NT2/D1 (cell line): ENCODE measurements at regions not wholly inside any gene's neighbourhood (a gene's known extent, or its start where the extent isn't known, plus 50 kb on each side); places are given as distances from the start of the nearest gene placed in this dataset.

Experiments used
- DNase-seq: peaks from one replicate; pipeline ENCODE4 v3.0.0-alpha.2; 2011; ENCODE audit warnings: low read depth, low spot score
- H3K27me3 ChIP-seq: 2 replicates; pipeline ENCODE4 v1.6.0; 2011; ENCODE audit warnings: mild to moderate bottlenecking; ENCODE audit not compliant: insufficient read length, insufficient read depth
- H3K36me3 ChIP-seq: 2 replicates; pipeline ENCODE4 v1.6.1; 2011; ENCODE audit warnings: mild to moderate bottlenecking, low read length, mixed read lengths; ENCODE audit not compliant: insufficient read depth, insufficient read length
- H3K4me1 ChIP-seq: 2 replicates; pipeline ENCODE4 v1.5.1; 2011; ENCODE audit not compliant: insufficient read depth, insufficient read length
- H3K4me3 ChIP-seq: 2 replicates; pipeline ENCODE4 v1.5.1; 2011; ENCODE audit warnings: low read depth; ENCODE audit not compliant: insufficient read length
- H3K9ac ChIP-seq: 2 replicates; pipeline ENCODE4 v1.6.0; 2011; ENCODE audit warnings: low read depth; ENCODE audit not compliant: insufficient read length
- H3K9me3 ChIP-seq: 2 replicates; pipeline ENCODE4 v1.5.1; 2011; ENCODE audit warnings: mild to moderate bottlenecking, low read length; ENCODE audit not compliant: insufficient read depth
- SUZ12 ChIP-seq: IDR thresholded peaks from 2 replicates; pipeline ENCODE4 v1.6.1; 2011; ENCODE audit not compliant: insufficient read length, insufficient read depth; ENCODE audit errors: extremely low read depth
- YY1 ChIP-seq: IDR thresholded peaks from 2 replicates; pipeline ENCODE4 v1.6.1; 2011; ENCODE audit not compliant: insufficient read length, insufficient read depth
- ZNF274 ChIP-seq: IDR thresholded peaks from 2 replicates; pipeline ENCODE4 v1.6.1; 2011; ENCODE audit warnings: mild to moderate bottlenecking, low read depth, low read length

GRCh38 chrX:68994135-68994890 lies 165.5 kb downstream of the EFNB1 start:
- no peaks in the 10 kb centered on the region for H3K36me3 ChIP-seq
- no peak overlapping the region for H3K9ac ChIP-seq
- H3K27me3 ChIP-seq = peaks cover 3% of the 10 kb centered on the region
- DNase-seq = peak; percentile 27
- TF ChIP-seq YY1 = no peak
- no peak for TF ChIP-seq ZNF274
- TF ChIP-seq SUZ12 = no peak
- H3K4me1 ChIP-seq = peaks cover 11% of the 10 kb centered on the region
- H3K4me3 ChIP-seq = no peak overlapping the region
- no peaks in the 10 kb centered on the region for H3K9me3 ChIP-seq

- Histone ChIP-seq H3K4me1 (peaks cover 13% of the 10 kb centered on the region), H3K9me3 (no peaks in the 10 kb centered on the region), H3K9ac (no peak overlapping the region), H3K27me3 (peaks cover 3% of the 10 kb centered on the region), H3K36me3 (no peaks in the 10 kb centered on the region), H3K4me3 (no peak overlapping the region)
- DNase-seq = no peak
- TF ChIP-seq YY1 (no peak), ZNF274 (no peak), SUZ12 (no peak)
Observed at GRCh38 chrX:68992821-68993397, 164.1 kb downstream of the EFNB1 start.

DNA sequence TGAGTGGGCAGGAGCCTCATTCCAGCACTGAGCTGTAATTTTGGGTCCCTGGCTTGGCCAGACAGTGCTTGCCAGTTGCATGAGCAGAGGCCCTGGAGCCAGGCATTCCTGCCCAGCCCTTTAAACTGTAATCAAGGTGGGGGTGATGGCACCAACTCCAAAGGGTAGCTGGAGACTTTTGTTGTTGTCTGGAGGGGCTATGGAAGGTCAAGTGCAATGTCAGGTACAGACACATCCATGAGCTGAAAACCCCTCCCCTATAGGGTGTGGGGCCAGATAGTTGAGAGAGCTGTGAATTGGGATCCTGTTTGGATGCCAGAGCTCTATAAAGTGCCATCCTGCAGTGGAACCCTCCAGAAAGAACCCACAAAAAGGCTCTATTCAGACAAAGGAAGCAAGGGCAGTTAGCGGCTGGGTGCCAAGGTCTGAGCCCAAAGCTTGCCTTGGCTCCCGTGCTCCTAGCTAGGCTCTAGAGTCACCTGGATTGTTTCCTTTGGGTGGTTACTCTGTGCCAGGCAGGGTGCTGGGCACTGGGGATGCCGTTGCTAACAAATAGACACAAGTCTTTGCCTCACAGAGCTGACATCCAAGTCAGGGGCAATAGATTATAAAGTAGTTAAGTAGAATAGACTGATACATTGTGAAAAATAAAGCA lies 163.0 kb downstream of the EFNB1 start:
- Histone ChIP-seq H3K36me3 (no peaks in the 10 kb centered on the region), H3K9ac (no peak overlapping the region), H3K4me1 (peaks cover 13% of the 10 kb centered on the region), H3K27me3 (peaks cover 3% of the 10 kb centered on the region), H3K4me3 (no peak overlapping the region), H3K9me3 (no peaks in the 10 kb centered on the region)
- TF ChIP-seq ZNF274 (no peak), YY1 (no peak), SUZ12 (no peak)
- DNase-seq = no peak

DNA sequence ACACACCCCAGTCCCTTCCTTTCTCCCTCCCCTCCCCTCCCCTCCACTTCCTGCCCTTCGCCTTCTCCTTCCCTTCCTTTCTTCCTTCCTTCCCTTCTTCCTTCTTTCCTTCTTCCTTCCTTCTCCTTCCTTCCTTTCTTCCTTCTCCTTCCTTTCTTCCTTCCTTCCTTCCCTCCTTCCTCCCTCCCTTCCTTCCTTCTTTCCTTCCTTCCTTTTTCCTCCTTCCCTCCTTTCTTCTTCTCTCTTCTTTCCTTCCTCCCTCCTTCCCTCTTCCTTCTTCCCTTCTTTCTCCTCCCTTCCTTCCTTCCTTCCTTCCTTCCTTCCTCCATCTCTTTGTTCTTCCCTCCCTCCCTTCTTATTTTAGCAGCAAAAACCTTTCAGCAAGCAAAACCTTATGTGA lies 162.1 kb downstream of the EFNB1 start:
- peaks cover 3% of the 10 kb centered on the region for H3K27me3 ChIP-seq
- no peaks in the 10 kb centered on the region for H3K9me3 ChIP-seq
- H3K4me1 ChIP-seq = peaks cover 13% of the 10 kb centered on the region
- H3K4me3 ChIP-seq = no peak overlapping the region
- no peak overlapping the region for H3K9ac ChIP-seq
- no peak for DNase-seq
- H3K36me3 ChIP-seq = no peaks in the 10 kb centered on the region
- TF ChIP-seq YY1 (no peak), ZNF274 (no peak), SUZ12 (no peak)

DNA sequence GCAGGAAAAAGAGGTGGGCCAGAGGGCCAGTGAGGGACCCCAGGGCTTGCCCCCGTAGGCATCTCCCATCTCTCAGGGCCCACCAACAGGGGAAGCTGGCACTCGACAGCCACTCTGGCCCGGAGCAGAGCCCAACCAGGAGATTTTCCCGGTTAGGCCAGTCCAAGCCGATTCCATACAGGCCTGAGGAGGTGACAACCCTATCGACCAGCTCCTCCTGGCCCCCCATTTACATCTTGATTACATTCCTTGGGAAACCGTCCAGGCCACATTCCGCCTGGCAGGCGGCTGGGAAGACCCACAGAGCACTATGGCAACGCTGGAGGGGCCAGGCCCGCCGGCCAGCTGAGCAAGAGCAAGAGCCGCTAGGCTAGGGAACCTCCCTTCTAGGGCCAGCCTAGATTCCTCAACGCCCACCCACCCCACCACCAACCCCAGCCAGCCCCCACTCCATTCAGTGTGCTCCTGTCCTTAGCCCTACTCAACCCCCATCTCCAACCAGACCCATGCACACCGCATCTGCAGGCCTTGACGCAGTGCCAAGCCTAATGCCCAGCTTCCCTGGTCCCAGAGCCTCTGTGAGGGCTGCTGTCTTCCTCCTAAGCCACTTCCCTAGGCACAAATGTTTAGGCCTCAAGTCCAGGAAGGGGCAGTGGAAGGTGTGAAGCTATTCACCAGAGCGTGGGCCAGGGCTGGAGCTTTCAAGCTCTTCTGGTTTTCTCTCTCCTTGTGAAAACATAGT lies 161.2 kb downstream of the EFNB1 start:
- DNase-seq = peak; percentile 86
- H3K9ac ChIP-seq = no peak overlapping the region
- no peaks in the 10 kb centered on the region for H3K9me3 ChIP-seq
- no peak overlapping the region for H3K4me3 ChIP-seq
- peaks cover 18% of the 10 kb centered on the region for H3K4me1 ChIP-seq
- TF ChIP-seq YY1 = no peak
- no peak for TF ChIP-seq SUZ12
- no peak for TF ChIP-seq ZNF274
- H3K27me3 ChIP-seq = peaks cover 3% of the 10 kb centered on the region
- H3K36me3 ChIP-seq = no peaks in the 10 kb centered on the region

DNA sequence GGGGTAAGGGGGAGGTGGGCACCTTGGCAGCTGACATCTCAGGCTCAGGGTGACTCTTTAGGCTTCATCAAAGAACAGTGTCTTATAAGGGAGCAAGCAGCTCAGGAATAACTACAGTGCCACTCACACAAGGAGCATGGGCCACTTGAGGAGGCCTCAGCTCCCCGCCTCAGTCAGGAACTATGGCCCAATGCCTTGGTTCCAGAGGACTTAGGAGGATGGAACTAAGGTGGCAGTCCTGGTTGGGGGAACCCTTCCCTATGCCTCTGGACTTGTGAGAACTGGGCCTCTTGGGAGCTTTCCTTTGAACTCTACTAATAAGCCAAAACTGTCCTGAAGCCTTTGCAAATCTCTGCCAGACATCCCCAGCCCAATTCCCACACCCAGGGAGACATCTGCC lies 160.6 kb downstream of the EFNB1 start:
- no peak for TF ChIP-seq YY1
- TF ChIP-seq SUZ12 = no peak
- no peak for TF ChIP-seq ZNF274
- Histone ChIP-seq H3K9ac (no peak overlapping the region), H3K4me1 (peaks cover 16% of the 10 kb centered on the region), H3K27me3 (peaks cover 3% of the 10 kb centered on the region), H3K9me3 (no peaks in the 10 kb centered on the region), H3K36me3 (no peaks in the 10 kb centered on the region), H3K4me3 (no peak overlapping the region)
- DNase-seq = no peak
